Thyroid gland (tissue), 4 donors: ENCODE measurements at regions not wholly inside any gene's neighbourhood (a gene's known extent, or its start where the extent isn't known, plus 50 kb on each side); places are given as distances from the start of the nearest gene placed in this dataset.

Experiments
- DNase-seq, 2 donors: peaks; one replicate each; pipeline ENCODE4 v3.0.0-alpha.2; 2019
- H3K27ac ChIP-seq, 3 donors: fragments of 200-600 bp; sonication (generic); 1 replicate in 2 of 3; 2 replicates in 1 of 3; pipeline ENCODE4 v1.5.1; 2016 to 2019; ENCODE audit warnings: mild to moderate bottlenecking in 1 of 3, moderate library complexity in 1 of 3
- H3K27me3 ChIP-seq: fragments of 200-600 bp; sonication (generic); one replicate; pipeline ENCODE4 v1.5.1; 2019
- H3K36me3 ChIP-seq, 2 donors: fragments of 200-600 bp; sonication (generic); one replicate each; pipeline ENCODE4 v1.5.1; 2016 to 2019
- H3K4me1 ChIP-seq, 2 donors: fragments of 200-600 bp; sonication (generic); one replicate each; pipeline ENCODE4 v1.5.1; 2017 to 2019
- H3K4me3 ChIP-seq, 3 donors: fragments of 200-600 bp; sonication (generic); replicated peaks in 1 of 3; 1 replicate in 2 of 3; 2 replicates in 1 of 3; pipeline ENCODE4 v1.5.1; 2016; ENCODE audit warnings: mild to moderate bottlenecking in 1 of 3
- H3K9me3 ChIP-seq: fragments of 200-600 bp; sonication (generic); one replicate; pipeline ENCODE4 v1.5.1; 2017
- CTCF ChIP-seq, 6 experiments: fragments of 200-600 bp in 3 of 6; fragments of 450-650 bp in 3 of 6; sonication (generic) in 3 of 6; IDR thresholded peaks; one replicate each; pipeline ENCODE4 v1.5.1; 2016 to 2019; ENCODE audit warnings: antibody characterized with exemption in 6 of 6, mild to moderate bottlenecking in 2 of 6, inconsistent platforms in 1 of 6, moderate library complexity in 1 of 6
- POLR2A ChIP-seq, 2 donors: fragments of 450-650 bp; IDR thresholded peaks; one replicate each; pipeline ENCODE4 v1.6.1; 2017; ENCODE audit warnings: antibody characterized with exemption in 2 of 2, mild to moderate bottlenecking in 2 of 2, moderate library complexity in 1 of 2
- WGBS, 2 donors: methylation state at CpG; one replicate each; pipeline ENCODE4 v1.1.5; 2017; 5-methylcytosine and 5-hydroxymethylcytosine counted together
- intact Hi-C: fragments of 100-400 bp; cut with DNase I; formaldehyde crosslinking; loops from one replicate; pipeline ENCODE4 v1.15.1; 2023

GRCh38 chr16:48846277-48846676 is 236.3 kb upstream of the N4BP1 start:
- 83 to 94% methylated on average over 2 of the region's 2 CpGs for WGBS, 2 donors
- no peak overlapping the region for H3K27ac ChIP-seq
- no peak for DNase-seq
- H3K4me1 ChIP-seq: no peaks in the 10 kb centered on the region
- no peak overlapping the region for H3K4me3 ChIP-seq
- TF ChIP-seq CTCF (IDR thresholded peaks at IDR 0.05): no peak
- no peak for TF ChIP-seq POLR2A (IDR thresholded peaks at IDR 0.05)
- intact Hi-C loops: no loop called here
- H3K36me3 ChIP-seq: no peaks in the 10 kb centered on the region
- no peaks in the 10 kb centered on the region for H3K9me3 ChIP-seq
- H3K27me3 ChIP-seq: no peaks in the 10 kb centered on the region

- WGBS, 2 donors: 42 to 58% methylated on average over 2 of the region's 2 CpGs
- Histone ChIP-seq H3K27me3 (no peaks in the 10 kb centered on the region), H3K4me3 (no peak overlapping the region), H3K27ac (no peak overlapping the region), H3K9me3 (no peaks in the 10 kb centered on the region), H3K4me1 (no peaks in the 10 kb centered on the region), H3K36me3 (no peaks in the 10 kb centered on the region)
- intact Hi-C loops: no loop called here
- DNase-seq: no peak
- TF ChIP-seq POLR2A (IDR thresholded peaks at IDR 0.05) (no peak), CTCF (IDR thresholded peaks at IDR 0.05) (no peak)
Observed at GRCh38 chr16:48845261-48845660, 235.3 kb upstream of the N4BP1 start.

- intact Hi-C loops: no loop called here
- no peak for DNase-seq
- H3K9me3 ChIP-seq: no peaks in the 10 kb centered on the region
- H3K4me3 ChIP-seq: no peak overlapping the region
- WGBS, 2 donors: 75 to 91% methylated on average over 1 of the region's 1 CpG
- no peaks in the 10 kb centered on the region for H3K27me3 ChIP-seq
- H3K27ac ChIP-seq: no peak overlapping the region
- TF ChIP-seq CTCF (IDR thresholded peaks at IDR 0.05): no peak
- no peak for TF ChIP-seq POLR2A (IDR thresholded peaks at IDR 0.05)
- no peaks in the 10 kb centered on the region for H3K4me1 ChIP-seq
- no peaks in the 10 kb centered on the region for H3K36me3 ChIP-seq
Observed at GRCh38 chr16:48838349-48838748, 228.4 kb upstream of the N4BP1 start.

GRCh38 chr16:48836636-48837035 is 226.7 kb upstream of the N4BP1 start:
- 76 to 86% methylated on average over 4 of the region's 4 CpGs for WGBS, 2 donors
- intact Hi-C loops: no loop called here
- TF ChIP-seq CTCF (IDR thresholded peaks at IDR 0.05) (no peak), POLR2A (IDR thresholded peaks at IDR 0.05) (no peak)

GRCh38 chr16:48836067-48836466 is 226.1 kb upstream of the N4BP1 start:
- TF ChIP-seq CTCF (IDR thresholded peaks at IDR 0.05): no peak
- no peaks in the 10 kb centered on the region for H3K4me1 ChIP-seq
- no peaks in the 10 kb centered on the region for H3K27me3 ChIP-seq
- no peak overlapping the region for H3K4me3 ChIP-seq
- no peak overlapping the region for H3K27ac ChIP-seq
- DNase-seq: no peak
- H3K36me3 ChIP-seq: no peaks in the 10 kb centered on the region
- 92 to 94% methylated on average over 2 of the region's 2 CpGs for WGBS, 2 donors
- H3K9me3 ChIP-seq: no peaks in the 10 kb centered on the region
- intact Hi-C loops: no loop called here

More at GRCh38 chr16:48836636-48837035, 226.7 kb upstream of the N4BP1 start:
- Histone ChIP-seq H3K27ac (no peak overlapping the region), H3K4me1 (no peaks in the 10 kb centered on the region), H3K36me3 (no peaks in the 10 kb centered on the region), H3K9me3 (no peaks in the 10 kb centered on the region), H3K4me3 (no peak overlapping the region), H3K27me3 (no peaks in the 10 kb centered on the region)
- DNase-seq: no peak
